AG09319 (cell line): ENCODE measurements at regions not wholly inside any gene's neighbourhood (a gene's known extent, or its start where the extent isn't known, plus 50 kb on each side); places are given as distances from the start of the nearest gene placed in this dataset.

ENCODE experiments used
- DNase-seq: peaks from one replicate; pipeline ENCODE4 v3.0.0-alpha.2; 2010; ENCODE audit warnings: low read depth; ENCODE audit errors: extremely low read depth
- TF ChIP-seq, protein P1 (sequence below): IDR thresholded peaks from 2 replicates; pipeline ENCODE4 v1.5.1; 2011; ENCODE audit warnings: low read depth, mild to moderate bottlenecking, inconsistent platforms, low read length, moderate library complexity

DNA sequence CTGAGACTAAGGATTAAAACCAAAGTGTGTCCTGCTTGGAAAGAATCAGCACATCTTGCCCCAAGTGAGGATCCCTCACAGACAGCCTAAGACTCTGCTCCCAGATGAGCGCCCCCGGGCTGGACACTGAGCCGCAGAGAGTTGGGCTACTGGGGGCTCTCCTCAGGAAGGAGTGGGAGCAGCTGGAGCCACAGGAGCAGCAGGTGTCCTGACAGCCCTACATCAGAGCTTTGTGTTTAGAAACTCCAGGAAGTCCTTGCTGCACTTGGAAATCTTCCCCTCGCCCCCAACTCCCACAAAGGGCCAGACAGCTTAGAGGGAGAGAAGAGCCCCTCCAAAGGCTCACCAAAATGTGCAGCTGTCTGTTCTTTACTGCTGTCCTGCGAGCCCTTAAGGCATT lies 172.2 kb downstream of the HERPUD2 start:
- TF ChIP-seq, protein P1, sequence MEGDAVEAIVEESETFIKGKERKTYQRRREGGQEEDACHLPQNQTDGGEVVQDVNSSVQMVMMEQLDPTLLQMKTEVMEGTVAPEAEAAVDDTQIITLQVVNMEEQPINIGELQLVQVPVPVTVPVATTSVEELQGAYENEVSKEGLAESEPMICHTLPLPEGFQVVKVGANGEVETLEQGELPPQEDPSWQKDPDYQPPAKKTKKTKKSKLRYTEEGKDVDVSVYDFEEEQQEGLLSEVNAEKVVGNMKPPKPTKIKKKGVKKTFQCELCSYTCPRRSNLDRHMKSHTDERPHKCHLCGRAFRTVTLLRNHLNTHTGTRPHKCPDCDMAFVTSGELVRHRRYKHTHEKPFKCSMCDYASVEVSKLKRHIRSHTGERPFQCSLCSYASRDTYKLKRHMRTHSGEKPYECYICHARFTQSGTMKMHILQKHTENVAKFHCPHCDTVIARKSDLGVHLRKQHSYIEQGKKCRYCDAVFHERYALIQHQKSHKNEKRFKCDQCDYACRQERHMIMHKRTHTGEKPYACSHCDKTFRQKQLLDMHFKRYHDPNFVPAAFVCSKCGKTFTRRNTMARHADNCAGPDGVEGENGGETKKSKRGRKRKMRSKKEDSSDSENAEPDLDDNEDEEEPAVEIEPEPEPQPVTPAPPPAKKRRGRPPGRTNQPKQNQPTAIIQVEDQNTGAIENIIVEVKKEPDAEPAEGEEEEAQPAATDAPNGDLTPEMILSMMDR, result no peak
- DNase-seq, result no peak

DNA sequence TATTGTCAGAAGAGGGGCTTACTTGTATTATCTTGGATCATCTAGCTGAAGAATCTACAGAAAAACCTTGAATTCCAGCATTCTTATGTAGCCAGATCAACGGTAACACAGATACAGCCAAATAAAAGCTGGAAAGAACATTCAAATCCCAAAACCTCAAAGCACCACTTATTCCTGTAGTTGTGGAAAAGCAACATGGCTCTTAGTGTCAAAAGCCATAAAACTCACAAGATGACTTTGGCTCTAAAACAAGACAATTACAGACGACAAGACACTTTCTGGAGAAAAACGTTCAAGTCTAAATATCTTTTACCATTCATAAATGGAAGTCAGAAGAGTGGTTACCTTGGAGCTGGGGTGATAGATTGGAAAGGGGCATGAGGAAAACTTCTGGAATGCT lies 173.0 kb downstream of the HERPUD2 start:
- TF ChIP-seq, protein P1, result no peak
- DNase-seq, result no peak

DNA sequence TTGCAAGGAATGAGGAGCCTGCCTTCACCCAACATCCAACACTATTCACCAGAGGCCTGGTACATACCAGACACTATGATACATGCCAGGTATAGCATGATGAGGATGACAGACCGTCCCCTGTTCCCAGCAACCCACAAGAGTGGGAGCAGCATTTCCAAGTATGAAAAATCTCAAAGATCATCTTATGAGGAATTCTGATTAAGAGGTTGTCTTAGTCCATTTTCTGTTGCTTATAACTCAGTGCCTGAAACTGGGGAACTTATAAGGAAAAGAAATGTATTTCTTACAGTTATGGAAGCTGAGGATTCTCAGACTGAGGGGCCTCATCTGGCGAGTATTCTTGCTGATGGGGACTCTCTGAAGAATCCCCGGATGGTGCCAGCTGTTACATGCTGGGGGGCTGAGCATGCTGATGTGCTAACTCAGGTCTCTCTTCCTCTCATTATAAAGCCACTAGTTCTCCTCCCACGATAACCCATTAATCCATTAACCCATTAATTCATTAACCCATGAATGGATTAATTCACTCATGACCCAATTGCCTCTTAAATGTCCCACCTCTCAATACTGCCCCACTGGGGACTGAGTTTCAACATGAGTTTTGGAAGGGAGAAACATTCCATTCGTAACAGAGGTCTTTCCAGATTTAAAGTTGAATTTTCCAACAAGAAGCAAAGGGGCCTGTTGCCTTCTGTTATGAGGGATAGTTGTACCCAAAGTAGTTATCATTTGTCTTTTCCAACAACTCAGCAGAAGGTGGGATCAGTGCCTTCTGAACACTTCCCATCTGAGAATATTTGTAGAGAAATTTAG lies 173.9 kb downstream of the HERPUD2 start:
- no peak for DNase-seq
- TF ChIP-seq, protein P1, result no peak

DNA sequence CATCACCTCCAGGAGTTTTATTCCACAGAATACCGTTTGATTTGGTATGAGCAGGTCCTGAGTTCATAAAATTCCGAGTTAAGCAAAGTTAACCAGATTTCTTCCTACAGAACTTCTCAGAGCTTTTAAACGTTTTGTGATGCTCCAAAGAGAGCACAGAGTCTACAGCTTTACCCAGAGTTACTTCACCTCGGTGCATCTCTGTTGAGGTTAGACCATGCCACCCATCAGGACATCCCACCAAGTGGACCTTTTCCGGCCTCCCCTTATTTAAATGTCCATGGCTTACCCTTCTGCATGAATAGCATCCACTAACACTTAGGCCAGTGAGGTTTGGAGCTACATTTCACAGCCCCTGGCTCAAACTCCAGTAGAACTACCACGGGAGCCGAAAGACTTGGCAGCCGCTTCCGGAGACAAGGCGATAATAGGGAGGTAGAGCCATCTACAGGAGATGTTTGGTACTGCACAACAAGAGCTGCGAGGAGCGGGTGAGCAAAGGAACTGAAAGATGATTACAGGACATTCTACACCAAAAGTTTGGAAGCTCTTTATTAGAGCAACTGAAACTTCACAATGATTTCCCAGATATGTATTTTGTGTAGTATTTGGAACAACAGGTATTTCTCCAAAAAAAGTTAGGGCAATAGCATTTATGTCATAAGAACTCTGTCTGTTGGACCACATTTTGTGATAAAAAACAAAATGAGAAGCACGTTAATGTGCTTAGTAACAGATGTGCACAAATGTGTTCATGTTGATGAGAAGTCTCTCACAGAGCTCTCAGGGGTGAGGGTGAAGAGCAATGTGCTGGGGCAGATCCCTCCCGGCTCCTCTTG lies 174.7 kb downstream of the HERPUD2 start:
- DNase-seq, result peak; percentile 16
- TF ChIP-seq, protein P1, result peak; percentile 71

DNA sequence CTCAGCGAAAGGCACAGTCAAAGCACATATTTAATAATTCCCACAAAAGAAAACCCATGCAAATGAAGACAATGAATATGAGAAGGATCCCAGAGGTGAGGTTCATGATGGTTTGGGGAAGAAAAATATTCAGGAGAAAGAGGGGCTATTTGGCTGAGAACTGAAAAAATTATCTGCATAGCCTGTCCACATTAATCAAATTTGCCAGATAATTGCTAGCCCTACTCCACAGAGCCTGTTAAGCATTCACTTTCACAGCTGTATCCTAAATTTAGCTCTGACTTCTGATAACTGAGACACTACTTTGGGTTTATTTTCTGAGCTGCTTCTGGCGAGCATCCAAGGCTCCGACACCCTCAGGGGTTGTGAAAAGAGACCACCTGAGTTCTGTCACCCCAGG lies 176.2 kb downstream of the HERPUD2 start:
- TF ChIP-seq, protein P1, result no peak
- no peak for DNase-seq

DNA sequence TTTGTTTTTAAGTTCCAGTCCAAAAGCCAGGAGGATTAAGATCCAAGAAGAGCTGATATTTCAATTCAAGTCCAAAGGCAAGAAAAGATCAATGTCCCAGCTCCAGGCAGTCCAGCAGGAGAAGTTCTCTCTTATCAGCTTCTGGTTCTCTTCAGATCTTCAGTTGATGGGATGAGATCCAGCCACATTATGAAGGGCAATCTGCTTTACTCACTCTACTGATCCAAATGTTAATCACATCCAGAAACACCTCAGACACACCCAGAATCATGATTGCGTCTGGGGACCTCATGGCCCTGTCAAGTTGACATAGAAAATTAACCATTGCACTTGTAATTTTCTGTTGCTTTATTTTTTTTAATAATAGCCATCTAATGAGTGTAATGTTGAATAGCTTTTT lies 178.4 kb downstream of the HERPUD2 start:
- TF ChIP-seq, protein P1, result no peak
- DNase-seq, result no peak

DNA sequence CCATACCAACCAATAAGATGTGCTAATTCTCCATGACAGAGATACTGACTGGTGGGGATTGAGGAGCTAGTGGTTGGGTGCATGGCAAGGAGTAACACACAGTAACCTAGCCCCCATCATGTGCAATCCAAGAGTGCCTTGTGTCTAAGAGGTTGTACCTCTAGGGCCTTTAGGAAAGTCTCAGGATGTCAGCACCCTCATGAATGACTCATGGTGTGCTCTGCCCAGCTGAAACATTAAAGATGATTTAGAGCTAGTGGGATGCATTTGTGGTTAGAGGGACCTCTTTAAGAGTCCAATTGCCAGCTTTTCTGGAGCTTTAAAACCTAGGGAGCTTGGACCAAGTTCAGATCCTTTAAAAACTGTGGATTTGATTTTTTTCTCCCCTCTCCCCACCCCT lies 181.1 kb downstream of the HERPUD2 start:
- no peak for DNase-seq
- TF ChIP-seq, protein P1, result no peak
